K562 (cell line): ENCODE measurements at regions not wholly inside any gene's neighbourhood (a gene's known extent, or its start where the extent isn't known, plus 50 kb on each side); places are given as distances from the start of the nearest gene placed in this dataset.

Experiments
- ATAC-seq: fragments of 200-7000 bp; cut with Tn5 transposase; 3 replicates; pipeline ENCODE4 v1.9.1; 2020; ENCODE audit warnings: moderate library complexity
- BruUV-seq: library from RNA; stranded (reverse); fragments of 400-500 nt; replicated peaks from 2 replicates; lab custom pipeline; 2021; lab: Mats Ljungman, UMichigan
- CTCF ChIA-PET: fragments of 300-600 bp; formaldehyde crosslinking; extraction: SDS; loops from one replicate; lab custom pipeline; 2021; ENCODE audit warnings: low intra/inter-chr PET ratio; lab: Yijun Ruan, JAX
- POLR2A ChIA-PET: fragments of 300-600, 350-650 bp; sonication (Branson Sonifier 250); formaldehyde crosslinking; extraction: SDS; loops from one replicate; lab custom pipeline; 2021; ENCODE audit warnings: antibody characterized with exemption, inconsistent platforms; lab: Yijun Ruan, JAX
- DNase-seq, 4 experiments: peaks; one replicate each; pipeline versions ENCODE4 v3.0.0 to v3.0.0-alpha.2; 2011 to 2018; ENCODE audit warnings: low spot score in 3 of 4, mixed read lengths in 3 of 4; ENCODE audit errors: extremely low read depth in 1 of 4
- FAIRE-seq: peaks from 2 replicates; lab custom pipeline; 2011; peaks lifted over from hg19 to GRCh38; lab: Jason Lieb, UNC
- H2AFZ ChIP-seq: 2 replicates; pipeline ENCODE4 v1.6.0; 2011; ENCODE audit warnings: low read depth, low read length, control low read depth, inconsistent platforms
- H3K27ac ChIP-seq: fragments of 200-600 bp; 3 replicates; pipeline ENCODE4 v1.8.0; 2011; ENCODE audit warnings: low read depth, mild to moderate bottlenecking, control low read depth, inconsistent platforms, low read length, moderate library complexity, mixed read lengths; ENCODE audit errors: extremely low read depth
- H3K27me3 ChIP-seq, 2 experiments: fragments of 300-600 bp in 1 of 2; 2 replicates in 1 of 2; 3 replicates in 1 of 2; pipeline versions ENCODE4 v1.6.0 to v1.8.0; 2011; ENCODE audit warnings: inconsistent platforms in 2 of 2, low read length in 2 of 2, mild to moderate bottlenecking in 1 of 2, mixed read lengths in 1 of 2, moderate library complexity in 1 of 2; ENCODE audit not compliant: control insufficient read depth in 2 of 2, insufficient read depth in 2 of 2
- H3K36me3 ChIP-seq: fragments of 300-600 bp; 3 replicates; pipeline ENCODE4 v1.8.0; 2011; ENCODE audit warnings: mild to moderate bottlenecking, low read length, inconsistent platforms; ENCODE audit not compliant: control insufficient read depth, insufficient read depth
- H3K4me1 ChIP-seq, 2 experiments: fragments of 200-600 bp in 1 of 2; replicated peaks in 1 of 2; 2 replicates in 1 of 2; 3 replicates in 1 of 2; pipeline versions ENCODE4 v1.5.1 to v1.8.0; 2011; ENCODE audit warnings: inconsistent platforms in 2 of 2, low read length in 2 of 2, mild to moderate bottlenecking in 1 of 2, mixed read lengths in 1 of 2, moderate library complexity in 1 of 2; ENCODE audit not compliant: control insufficient read depth in 2 of 2, insufficient read depth in 2 of 2
- H3K4me2 ChIP-seq: 2 replicates; pipeline ENCODE4 v1.6.1; 2011; ENCODE audit warnings: low read length, control low read depth, inconsistent platforms, mixed read lengths; ENCODE audit not compliant: insufficient read depth
- H3K4me3 ChIP-seq: fragments of 200-600 bp; sonication (generic), shearing (Covaris generic); 2 replicates; pipeline ENCODE4 v1.5.1; 2016; ENCODE audit warnings: control low read depth, inconsistent platforms
- H3K79me2 ChIP-seq: fragments of 200-600 bp; 3 replicates; pipeline ENCODE4 v1.8.0; 2011; ENCODE audit warnings: low read length, inconsistent platforms; ENCODE audit not compliant: control insufficient read depth, insufficient read depth
- H3K9ac ChIP-seq, 2 experiments: 2 replicates each; pipeline versions ENCODE4 v1.6.0 to v1.6.1; 2011; ENCODE audit warnings: low read depth in 2 of 2, low read length in 2 of 2, control low read depth in 1 of 2, inconsistent platforms in 1 of 2, mild to moderate bottlenecking in 1 of 2, mixed read lengths in 1 of 2; ENCODE audit not compliant: insufficient read depth in 1 of 2
- H3K9me1 ChIP-seq: one replicate; pipeline ENCODE4 v1.6.0; 2011; ENCODE audit warnings: inconsistent platforms, mild to moderate bottlenecking, low read length, moderate library complexity; ENCODE audit not compliant: control insufficient read depth, insufficient read depth
- H3K9me3 ChIP-seq: replicated peaks from 2 replicates; pipeline ENCODE4 v1.5.1; 2011; ENCODE audit warnings: low read depth, low read length, inconsistent platforms; ENCODE audit not compliant: control insufficient read depth, insufficient read depth
- H4K20me1 ChIP-seq: replicated peaks from 2 replicates; pipeline ENCODE4 v1.6.1; 2011; ENCODE audit warnings: low read length, inconsistent platforms, mixed read lengths; ENCODE audit not compliant: control insufficient read depth, insufficient read depth
- ARID1B ChIP-seq: fragments of 450-650 bp; IDR thresholded peaks from 2 replicates; pipeline ENCODE4 v1.6.1; 2016; ENCODE audit warnings: antibody characterized with exemption, mild to moderate bottlenecking, inconsistent platforms
- ASH1L ChIP-seq: fragments of 450-650 bp; IDR thresholded peaks from 2 replicates; pipeline ENCODE4 v1.6.1; 2018; ENCODE audit warnings: borderline replicate concordance, mild to moderate bottlenecking, low read depth; ENCODE audit not compliant: partially characterized antibody
- BMI1 ChIP-seq: fragments of 150-350 bp; IDR thresholded peaks from 2 replicates; pipeline ENCODE4 v1.6.1; 2014; ENCODE audit warnings: low read length
- ETV5 ChIP-seq: sonication (generic); formaldehyde crosslinking; IDR thresholded peaks from 2 replicates; pipeline ENCODE4 v1.4.0; 2020; ENCODE audit warnings: low read depth, mild to moderate bottlenecking, missing genetic modification reagents
- HOXB6 ChIP-seq: fragments of 250-450 bp; sonication (Bioruptor Pico); IDR thresholded peaks from 2 replicates; pipeline ENCODE4 v1.5.1; 2022; ENCODE audit warnings: mild to moderate bottlenecking, borderline replicate concordance
- JUN ChIP-seq, 2 experiments: sonication (generic) in 1 of 2; formaldehyde crosslinking in 1 of 2; IDR thresholded peaks; 2 replicates each; pipeline versions ENCODE4 v1.6.1 to v1.8.0; 2012 to 2022; ENCODE audit warnings: borderline replicate concordance in 2 of 2, mild to moderate bottlenecking in 2 of 2, improper control_type of control experiment in 1 of 2, low read depth in 1 of 2, low read length in 1 of 2, missing genetic modification reagents in 1 of 2
- KHSRP ChIP-seq: fragments of 450-650 bp; IDR thresholded peaks from 2 replicates; pipeline ENCODE4 v1.6.1; 2017
- MAZ ChIP-seq, 2 experiments: fragments of 450-650 bp in 1 of 2; sonication (generic) in 1 of 2; formaldehyde crosslinking; IDR thresholded peaks in 1 of 2; conservative IDR thresholded peaks in 1 of 2; 2 replicates each; pipeline versions ENCODE4 v1.4.0 to v1.5.0; 2020; ENCODE audit warnings: mild to moderate bottlenecking in 1 of 2, missing genetic modification reagents in 1 of 2
- NFIC ChIP-seq: fragments of 450-650 bp; IDR thresholded peaks from 2 replicates; pipeline ENCODE4 v1.6.1; 2017; ENCODE audit warnings: mild to moderate bottlenecking, inconsistent platforms
- PHF21A ChIP-seq: fragments of 450-650 bp; IDR thresholded peaks from 2 replicates; pipeline ENCODE4 v1.6.1; 2017; ENCODE audit warnings: low read depth, borderline replicate concordance
- STAT5A ChIP-seq: IDR thresholded peaks from 2 replicates; pipeline ENCODE4 v1.6.1; 2012; ENCODE audit warnings: low read length, inconsistent platforms, borderline replicate concordance
- TCF7L2 ChIP-seq: fragments of 150-350 bp; IDR thresholded peaks from 2 replicates; pipeline ENCODE4 v1.6.1; 2016; ENCODE audit warnings: low read depth, mild to moderate bottlenecking, low read length, moderate library complexity
- TGIF2 ChIP-seq: sonication (generic); formaldehyde crosslinking; IDR thresholded peaks from 2 replicates; pipeline ENCODE4 v1.8.1; 2022; ENCODE audit warnings: mild to moderate bottlenecking, missing genetic modification reagents, moderate library complexity
- TRIM28 ChIP-seq: fragments of 450-650 bp; IDR thresholded peaks from 2 replicates; pipeline ENCODE4 v1.6.1; 2017
- WHSC1 ChIP-seq: IDR thresholded peaks from one replicate; pipeline ENCODE4 v1.6.1; 2012; ENCODE audit warnings: low read length, control low read depth, inconsistent platforms
- ZNF217 ChIP-seq: sonication (generic); formaldehyde crosslinking; IDR thresholded peaks from 2 replicates; pipeline ENCODE4 v1.8.0; 2022; ENCODE audit warnings: mild to moderate bottlenecking, missing genetic modification reagents
- ZNF507 ChIP-seq: conservative IDR thresholded peaks from 2 replicates; pipeline ENCODE4 v1.6.1; 2017; ENCODE audit warnings: missing genetic modification characterization, missing compliant biosample characterization
- ZNF584 ChIP-seq: fragments of 200-800 bp; sonication (Bioruptor generic); IDR thresholded peaks from 2 replicates; pipeline ENCODE4 v1.6.1; 2016; ENCODE audit warnings: low read depth, mild to moderate bottlenecking, missing genetic modification characterization, missing compliant biosample characterization
- ZNF655 ChIP-seq: fragments of 250-450 bp; sonication (Bioruptor Pico); IDR thresholded peaks from 2 replicates; pipeline ENCODE4 v1.5.0; 2021
- WGBS: fragments of 100-300 bp; shearing (Covaris generic); methylation state at CpG from one replicate; pipeline ENCODE4 v1.1.6; 2016; ENCODE audit warnings: low coverage, mixed read lengths; ENCODE audit not compliant: insufficient coverage; ENCODE audit errors: missing lambda C conversion rate; 5-methylcytosine and 5-hydroxymethylcytosine counted together
- in situ Hi-C: fragments of 300-500 bp; cut with MboI; formaldehyde crosslinking; loops from 4 replicates; pipeline ENCODE4 v1.15.0; 2018; ENCODE audit warnings: inconsistent platforms, mixed read lengths
- intact Hi-C: fragments of 100-400 bp; cut with micrococcal nuclease; formaldehyde crosslinking; loops from 2 replicates; pipeline ENCODE4 v1.14.2; 2022

GRCh38 chr9:109923471-109923760 is 143.4 kb downstream of the PALM2AKAP2 start:
- DNase-seq (no peak), FAIRE-seq (no peak), ATAC-seq (no peak)
- CTCF ChIA-PET, result no interaction called here
- TF ChIP-seq MAZ (CRISPR knock-in tag; conservative IDR thresholded peaks at IDR 0.05 in 1 of 2, IDR thresholded peaks at IDR 0.05 in 1 of 2) (no peak), KHSRP (no peak), ASH1L (no peak), HOXB6 (CRISPR knock-in tag) (no peak), TCF7L2 (no peak), TGIF2 (CRISPR knock-in tag) (no peak), ZNF655 (CRISPR knock-in tag) (no peak), ZNF584 (no peak), STAT5A (no peak), TRIM28 (no peak), JUN (IDR thresholded peaks at IDR 0.05; ENCODE audit: borderline replicate concordance, low read depth, low read length) (no peak), JUN (CRISPR knock-in tag; IDR thresholded peaks at IDR 0.05; ENCODE audit: borderline replicate concordance) (no peak), ZNF217 (no peak), ETV5 (CRISPR knock-in tag) (no peak), BMI1 (no peak), ZNF507 (no peak), NFIC (no peak), WHSC1 (no peak), ARID1B (no peak), PHF21A (no peak)
- H3K27me3 ChIP-seq, result no peaks in the 10 kb centered on the region
- H3K9me3 ChIP-seq, result no peaks in the 10 kb centered on the region
- H3K36me3 ChIP-seq, result no peaks in the 10 kb centered on the region
- POLR2A ChIA-PET, result interaction anchor here (0.7 kb wide), 1 partner anchor 1144 kb away, joined by 3 read pairs; no protein-coding TSS in a partner anchor
- intact Hi-C loops (no loop called here), in situ Hi-C loops (no loop called here)
- 0% methylated on average over 5 of the region's 5 CpGs for WGBS
- H4K20me1 ChIP-seq, result no peaks in the 10 kb centered on the region
- H3K4me3 ChIP-seq, result no peak overlapping the region
- no peak overlapping the region for H3K27ac ChIP-seq
- H3K9ac ChIP-seq, result no peak overlapping the region
- no peaks in the 10 kb centered on the region for H3K79me2 ChIP-seq
- no peak overlapping the region for H3K4me2 ChIP-seq
- no peaks in the 10 kb centered on the region for H3K9me1 ChIP-seq
- H2AFZ ChIP-seq, result no peak overlapping the region
- no peaks in the 10 kb centered on the region; a peak in 1 of 5 replicates for H3K4me1 ChIP-seq
- no TSS peak for BruUV-seq
